ENCODE measurements at regions not wholly inside any gene's neighbourhood (a gene's known extent, or its start where the extent isn't known, plus 50 kb on each side); places are given as distances from the start of the nearest gene placed in this dataset.

- peak; percentile 64 for ATAC-seq
- no TSS peak for BruUV-seq (replicated peaks)
- peak overlapping the region; percentile 48 for H3K4me3 ChIP-seq
- H3K9ac ChIP-seq (ENCODE audit: insufficient read depth in 1 of 2, low read depth in 2 of 2, low read length in 2 of 2): peak overlapping the region in 1 of 2 experiments; percentile 86; a peak in 2 of 4 replicates
- H3K4me1 ChIP-seq (replicated peaks in 1 of 2; ENCODE audit: control insufficient read depth in 2 of 2, insufficient read depth in 2 of 2, low read length in 2 of 2): peaks cover 22 to 31% of the 10 kb centered on the region in 2 experiments; a peak in 4 of 5 replicates
- peak; percentile 90 to 94 (median 92) for DNase-seq (ENCODE audit: extremely low read depth in 1 of 4, low spot score in 3 of 4)
- peaks cover 39% of the 10 kb centered on the region for H4K20me1 ChIP-seq (replicated peaks; ENCODE audit: control insufficient read depth, insufficient read depth, low read length)
- peak overlapping the region; percentile 89 for H3K4me2 ChIP-seq (ENCODE audit: insufficient read depth, low read length)
- CTCF ChIA-PET (ENCODE audit: low intra/inter-chr PET ratio): no interaction called here
- H3K9me3 ChIP-seq (replicated peaks; ENCODE audit: control insufficient read depth, insufficient read depth, low read depth, low read length): no peaks in the 10 kb centered on the region
- in situ Hi-C loops (cut with MboI): no loop called here
- peak overlapping the region; percentile 63 for H2AFZ ChIP-seq (ENCODE audit: low read depth, low read length)
- no peaks in the 10 kb centered on the region for H3K79me2 ChIP-seq (ENCODE audit: control insufficient read depth, insufficient read depth, low read length)
- under 1% methylated on average over 77 of the region's 79 CpGs for WGBS (ENCODE audit: insufficient coverage, low coverage, missing lambda C conversion rate)
- no peak for FAIRE-seq
- no peaks in the 10 kb centered on the region for H3K9me1 ChIP-seq (ENCODE audit: control insufficient read depth, insufficient read depth, low read length)
- H3K36me3 ChIP-seq (ENCODE audit: control insufficient read depth, insufficient read depth, low read length): no peaks in the 10 kb centered on the region
- POLR2A ChIA-PET: interaction anchor here (0.6 to 1.9 kb wide), 10 partner anchors 8 to 261 kb away, joined by 3 to 7 read pairs (median 4); no protein-coding TSS in a partner anchor
- intact Hi-C loops (cut with micrococcal nuclease): loop anchor here (2.0 to 5.0 kb wide), 3 partner anchors 45 to 128 kb away; no protein-coding TSS in a partner anchor
- H3K27ac ChIP-seq (ENCODE audit: extremely low read depth, low read depth, low read length): no peak overlapping the region
- peaks cover 18 to 28% of the 10 kb centered on the region in 2 experiments for H3K27me3 ChIP-seq (ENCODE audit: control insufficient read depth in 2 of 2, insufficient read depth in 2 of 2, low read length in 2 of 2)
- TF ChIP-seq SRF (CRISPR knock-in tag; IDR thresholded peaks at IDR 0.05): no peak
- no peak for TF ChIP-seq ZMIZ1 (IDR thresholded peaks at IDR 0.05; ENCODE audit: low read depth in 2 of 2, low read length in 2 of 2)
- TF ChIP-seq BRCA1 (IDR thresholded peaks at IDR 0.05): no peak
- no peak for TF ChIP-seq BRCA1 (CRISPR knock-in tag; IDR thresholded peaks at IDR 0.05)
- no peak for TF ChIP-seq FOXK2 (conservative IDR thresholded peaks at IDR 0.05 in 1 of 2, IDR thresholded peaks at IDR 0.05 in 1 of 2; ENCODE audit: low read depth in 2 of 2)
- TF ChIP-seq ZNF57 (CRISPR knock-in tag; IDR thresholded peaks at IDR 0.05): no peak
- no peak for TF ChIP-seq NBN (IDR thresholded peaks at IDR 0.05; ENCODE audit: low read depth)
- no peak for TF ChIP-seq ZNF232 (CRISPR knock-in tag; IDR thresholded peaks at IDR 0.05)
- TF ChIP-seq SIX5 (IDR thresholded peaks at IDR 0.05; ENCODE audit: borderline replicate concordance in 1 of 2, insufficient read depth in 1 of 2, low read depth in 1 of 2, low read length in 2 of 2): no peak
- TF ChIP-seq ZHX1 (conservative IDR thresholded peaks at IDR 0.05; ENCODE audit: low read length): no peak
- no peak for TF ChIP-seq MCM5 (IDR thresholded peaks at IDR 0.05; ENCODE audit: low read depth)
- no peak for TF ChIP-seq EWSR1 (IDR thresholded peaks at IDR 0.05; ENCODE audit: borderline replicate concordance, low read depth, partially characterized antibody)
- no peak for TF ChIP-seq TRIM28 (IDR thresholded peaks at IDR 0.05)
- TF ChIP-seq GTF2A2 (tag; IDR thresholded peaks at IDR 0.05): no peak
- no peak for TF ChIP-seq ZNF780A (CRISPR knock-in tag; IDR thresholded peaks at IDR 0.05)
- TF ChIP-seq CEBPB (tag; IDR thresholded peaks at IDR 0.05): no peak
- TF ChIP-seq ZNF76 (CRISPR knock-in tag; IDR thresholded peaks at IDR 0.05; ENCODE audit: borderline replicate concordance): no peak
- no peak for TF ChIP-seq SRSF7 (optimal IDR thresholded peaks at IDR 0.05; ENCODE audit: low read depth, low read length)
Observed at GRCh38 chr13:107866941-107867623, 348.3 kb downstream of the LIG4 start.

All from K562 (cell line).